Naive thymus-derived CD8-positive, alpha-beta T cell (primary cell): ENCODE measurements at regions not wholly inside any gene's neighbourhood (a gene's known extent, or its start where the extent isn't known, plus 50 kb on each side); places are given as distances from the start of the nearest gene placed in this dataset.
A peak's percentile ranks its signal among the peaks of the same experiment; 100 is the strongest.
"Not testable (repeated sequence)": the region's sequence is repeated elsewhere in the genome, so short reads cannot be mapped to it uniquely, and the experiment has no call there.

Experiments
- ATAC-seq, 2 donors: fragments of 150-1000 bp; cut with Tn5 transposase in 1 of 2; sonication (Bioruptor Pico), chemical (Tn5 transposase) in 1 of 2; 1 replicate in 1 of 2; 2 replicates in 1 of 2; pipeline ENCODE4 v1.10.0; 2021; ENCODE audit warnings: mild to moderate bottlenecking in 2 of 2, moderate library complexity in 2 of 2
- POLR2A ChIA-PET: fragments of 350-600 bp; sonication (Branson Sonifier 250); formaldehyde crosslinking; loops from one replicate; lab custom pipeline; 2021; ENCODE audit warnings: antibody characterized with exemption; lab: Charles Lee
- DNase-seq, 10 donors: peaks; one replicate each; pipeline versions ENCODE4 v3.0.0 to v3.0.0-alpha.2; 2020 to 2022
- H3K27ac Mint-ChIP-seq, 10 donors: one replicate each; pipeline ENCODE4 v1.8.0; 2020 to 2022; ENCODE audit warnings: mild to moderate bottlenecking in 10 of 10, mixed read lengths in 10 of 10, moderate library complexity in 4 of 10, inconsistent platforms in 1 of 10
- H3K27me3 Mint-ChIP-seq, 5 donors: one replicate each; pipeline ENCODE4 v1.8.0; 2021 to 2022; ENCODE audit warnings: mixed read lengths in 5 of 5
- H3K36me3 Mint-ChIP-seq, 3 donors: one replicate each; pipeline ENCODE4 v1.8.0; 2020 to 2022; ENCODE audit warnings: mixed read lengths in 3 of 3, mild to moderate bottlenecking in 2 of 3, inconsistent platforms in 1 of 3
- H3K4me1 Mint-ChIP-seq, 4 donors: one replicate each; pipeline ENCODE4 v1.8.0; 2021 to 2022; ENCODE audit warnings: mixed read lengths in 4 of 4
- H3K4me3 Mint-ChIP-seq, 10 donors: one replicate each; pipeline ENCODE4 v1.8.0; 2020 to 2022; ENCODE audit warnings: mild to moderate bottlenecking in 10 of 10, mixed read lengths in 10 of 10, moderate library complexity in 6 of 10, inconsistent platforms in 1 of 10
- H3K9me3 Mint-ChIP-seq, 9 donors: one replicate each; pipeline ENCODE4 v1.8.0; 2020 to 2022; ENCODE audit warnings: mixed read lengths in 9 of 9, mild to moderate bottlenecking in 3 of 9, inconsistent platforms in 1 of 9, moderate library complexity in 1 of 9

DNA sequence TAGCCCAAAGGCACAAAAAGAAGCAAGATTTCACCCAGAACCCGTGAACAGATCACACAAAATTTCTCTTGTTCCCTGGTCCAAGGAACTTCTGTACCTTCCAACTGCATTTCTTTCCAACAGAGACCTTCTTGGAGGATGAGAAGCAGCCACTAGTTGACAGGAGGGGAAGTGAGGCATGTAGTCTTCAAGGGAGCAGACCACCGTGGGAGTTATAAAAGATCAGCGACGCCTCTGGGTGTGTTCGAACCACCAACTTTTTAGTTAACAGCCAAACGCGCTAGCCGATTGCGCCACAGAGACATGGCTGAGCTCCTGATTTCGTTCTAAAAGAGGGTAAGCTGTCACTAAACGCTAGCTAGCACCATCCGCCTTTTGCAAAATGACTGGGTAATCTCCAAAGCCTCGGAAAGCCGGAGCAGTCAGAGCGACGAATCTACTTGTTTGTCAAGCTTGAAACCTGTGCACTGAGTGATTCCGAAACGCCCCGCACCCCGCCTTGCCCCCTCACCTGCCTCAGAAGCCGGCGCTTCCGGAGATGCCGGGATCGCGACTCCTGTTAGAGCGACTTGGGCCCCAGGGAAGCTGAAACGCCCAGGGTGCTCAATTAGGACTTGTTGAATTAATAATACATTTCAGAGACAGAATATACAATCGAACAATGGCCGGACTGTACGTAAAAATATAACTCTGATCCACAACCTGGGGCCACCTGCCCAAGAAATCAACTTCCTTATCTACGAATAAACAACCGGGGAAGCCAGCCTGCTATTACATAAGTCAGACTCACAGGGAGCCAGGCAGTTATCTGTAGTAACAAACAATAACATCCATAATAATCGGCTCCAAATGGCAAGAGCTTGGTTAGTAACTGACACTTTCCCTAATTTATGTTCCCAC, 140.1 kb downstream of the FAM72C start:
- ATAC-seq, H3K27ac Mint-ChIP-seq, DNase-seq, H3K27me3 Mint-ChIP-seq, H3K4me1 Mint-ChIP-seq, POLR2A ChIA-PET, H3K4me3 Mint-ChIP-seq, H3K36me3 Mint-ChIP-seq, H3K9me3 Mint-ChIP-seq: not testable (repeated sequence)

DNA sequence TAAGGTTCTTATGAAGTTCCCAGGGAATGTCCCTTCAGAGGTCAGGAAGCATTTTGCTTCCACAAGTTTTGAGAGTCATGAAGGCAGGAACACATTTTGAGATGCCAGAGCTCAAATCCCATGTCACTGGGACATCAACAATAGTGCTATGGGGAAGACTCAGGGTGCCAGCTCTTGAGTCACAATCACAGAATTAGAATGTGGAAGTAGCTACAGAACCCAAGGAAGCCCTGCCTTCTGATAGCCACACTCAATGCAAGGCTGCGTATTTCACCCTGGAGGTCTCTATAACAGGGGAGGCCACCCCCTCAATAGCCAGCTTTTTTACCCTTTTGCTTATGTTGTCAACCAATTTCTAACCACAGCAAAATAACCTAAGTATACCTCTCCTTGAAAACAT, 145.6 kb downstream of the FAM72C start:
- ATAC-seq, POLR2A ChIA-PET, H3K4me1 Mint-ChIP-seq: not testable (repeated sequence)

GRCh38 chr1:143824266-143824665, 147.5 kb downstream of the FAM72C start:
- H3K4me3 Mint-ChIP-seq, H3K9me3 Mint-ChIP-seq, H3K4me1 Mint-ChIP-seq, H3K36me3 Mint-ChIP-seq, DNase-seq, ATAC-seq, H3K27me3 Mint-ChIP-seq, H3K27ac Mint-ChIP-seq, POLR2A ChIA-PET: not testable (repeated sequence)

More for the DNA sequence above, 145.6 kb downstream of the FAM72C start:
- not testable (repeated sequence) for H3K36me3 Mint-ChIP-seq, H3K9me3 Mint-ChIP-seq, H3K27me3 Mint-ChIP-seq, H3K4me3 Mint-ChIP-seq, DNase-seq, H3K27ac Mint-ChIP-seq

GRCh38 chr1:143820058-143820457, 151.7 kb downstream of the FAM72C start:
- H3K27me3 Mint-ChIP-seq, ATAC-seq, H3K4me1 Mint-ChIP-seq, H3K4me3 Mint-ChIP-seq, H3K27ac Mint-ChIP-seq, DNase-seq, H3K9me3 Mint-ChIP-seq, POLR2A ChIA-PET, H3K36me3 Mint-ChIP-seq: not testable (repeated sequence)

DNA sequence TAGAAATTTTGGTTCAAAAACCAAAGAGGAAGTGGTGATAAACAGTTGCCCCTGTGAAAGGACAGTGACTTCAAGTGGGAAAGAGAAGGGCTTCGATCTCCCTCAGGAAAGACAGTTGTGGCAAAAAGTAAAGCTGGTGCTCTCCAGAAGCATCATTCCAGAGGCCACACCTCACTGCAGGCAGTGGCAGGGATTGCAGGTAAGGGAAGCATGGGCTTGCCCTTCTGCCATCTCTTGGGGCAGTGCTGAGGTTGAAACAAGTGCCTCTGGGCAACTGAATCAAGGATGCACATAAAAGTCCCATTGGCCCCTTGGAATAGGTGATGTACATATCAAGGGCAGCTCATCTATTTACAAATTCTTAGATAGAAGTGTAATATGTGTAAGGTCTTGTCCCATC, 155.4 kb downstream of the FAM72C start:
- POLR2A ChIA-PET, H3K27ac Mint-ChIP-seq, H3K4me1 Mint-ChIP-seq, ATAC-seq, H3K36me3 Mint-ChIP-seq, H3K9me3 Mint-ChIP-seq, H3K27me3 Mint-ChIP-seq, DNase-seq, H3K4me3 Mint-ChIP-seq: not testable (repeated sequence)

- H3K4me3 Mint-ChIP-seq, POLR2A ChIA-PET, H3K27me3 Mint-ChIP-seq, H3K27ac Mint-ChIP-seq, H3K36me3 Mint-ChIP-seq, DNase-seq, H3K9me3 Mint-ChIP-seq, H3K4me1 Mint-ChIP-seq, ATAC-seq: not testable (repeated sequence)
These were observed 166.4 kb downstream of the FAM72C start for GRCh38 chr1:143805374-143805773.

- H3K9me3 Mint-ChIP-seq, H3K4me3 Mint-ChIP-seq, H3K27me3 Mint-ChIP-seq, ATAC-seq, H3K36me3 Mint-ChIP-seq, DNase-seq, H3K27ac Mint-ChIP-seq, POLR2A ChIA-PET, H3K4me1 Mint-ChIP-seq: not testable (repeated sequence)
These were observed 167.0 kb downstream of the FAM72C start for GRCh38 chr1:143804707-143805356.

GRCh38 chr1:143803927-143804411, 167.8 kb downstream of the FAM72C start:
- H3K27me3 Mint-ChIP-seq, H3K4me1 Mint-ChIP-seq, ATAC-seq, H3K36me3 Mint-ChIP-seq, POLR2A ChIA-PET, H3K9me3 Mint-ChIP-seq: not testable (repeated sequence)
- peak overlapping the region in 1 of 10 donors; percentile 75 for H3K27ac Mint-ChIP-seq
- DNase-seq: peak in 6 of 10 donors; percentile 0 to 16 (median 0)
- H3K4me3 Mint-ChIP-seq: peak overlapping the region in 9 of 10 donors; percentile 45 to 73 (median 69)

- H3K27ac Mint-ChIP-seq, ATAC-seq, H3K4me3 Mint-ChIP-seq, POLR2A ChIA-PET, H3K9me3 Mint-ChIP-seq, H3K36me3 Mint-ChIP-seq, H3K4me1 Mint-ChIP-seq, DNase-seq, H3K27me3 Mint-ChIP-seq: not testable (repeated sequence)
These were observed 168.7 kb downstream of the FAM72C start for GRCh38 chr1:143803095-143803494.

- H3K9me3 Mint-ChIP-seq, H3K4me3 Mint-ChIP-seq, DNase-seq, H3K27me3 Mint-ChIP-seq, H3K4me1 Mint-ChIP-seq, H3K36me3 Mint-ChIP-seq, H3K27ac Mint-ChIP-seq, POLR2A ChIA-PET: not testable (repeated sequence)
- peak; percentile 28 to 58 for ATAC-seq
These were observed 172.1 kb downstream of the FAM72C start for GRCh38 chr1:143799568-143800187.

DNA sequence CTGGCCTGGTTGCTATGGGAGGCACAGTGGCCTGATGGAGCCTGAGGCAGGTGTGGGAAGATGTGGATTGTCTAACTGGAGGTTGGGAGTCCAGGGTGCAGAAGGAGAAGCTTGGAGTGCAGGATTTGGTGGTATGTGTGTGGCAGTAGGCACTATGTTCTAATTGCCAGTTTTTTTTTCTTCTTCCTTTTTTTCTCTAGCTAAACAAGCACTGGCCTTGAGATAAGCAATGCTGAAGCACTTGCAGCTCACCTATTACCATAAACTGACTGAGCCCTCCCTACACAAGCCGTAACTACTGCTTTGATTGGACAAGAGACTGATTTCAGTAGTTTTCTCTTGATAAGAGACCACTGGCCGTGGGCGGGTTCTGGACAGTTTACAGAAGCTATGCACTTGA, 175.4 kb downstream of the FAM72C start:
- H3K36me3 Mint-ChIP-seq, POLR2A ChIA-PET, H3K4me1 Mint-ChIP-seq, ATAC-seq, H3K9me3 Mint-ChIP-seq, DNase-seq, H3K27me3 Mint-ChIP-seq, H3K27ac Mint-ChIP-seq, H3K4me3 Mint-ChIP-seq: not testable (repeated sequence)

DNA sequence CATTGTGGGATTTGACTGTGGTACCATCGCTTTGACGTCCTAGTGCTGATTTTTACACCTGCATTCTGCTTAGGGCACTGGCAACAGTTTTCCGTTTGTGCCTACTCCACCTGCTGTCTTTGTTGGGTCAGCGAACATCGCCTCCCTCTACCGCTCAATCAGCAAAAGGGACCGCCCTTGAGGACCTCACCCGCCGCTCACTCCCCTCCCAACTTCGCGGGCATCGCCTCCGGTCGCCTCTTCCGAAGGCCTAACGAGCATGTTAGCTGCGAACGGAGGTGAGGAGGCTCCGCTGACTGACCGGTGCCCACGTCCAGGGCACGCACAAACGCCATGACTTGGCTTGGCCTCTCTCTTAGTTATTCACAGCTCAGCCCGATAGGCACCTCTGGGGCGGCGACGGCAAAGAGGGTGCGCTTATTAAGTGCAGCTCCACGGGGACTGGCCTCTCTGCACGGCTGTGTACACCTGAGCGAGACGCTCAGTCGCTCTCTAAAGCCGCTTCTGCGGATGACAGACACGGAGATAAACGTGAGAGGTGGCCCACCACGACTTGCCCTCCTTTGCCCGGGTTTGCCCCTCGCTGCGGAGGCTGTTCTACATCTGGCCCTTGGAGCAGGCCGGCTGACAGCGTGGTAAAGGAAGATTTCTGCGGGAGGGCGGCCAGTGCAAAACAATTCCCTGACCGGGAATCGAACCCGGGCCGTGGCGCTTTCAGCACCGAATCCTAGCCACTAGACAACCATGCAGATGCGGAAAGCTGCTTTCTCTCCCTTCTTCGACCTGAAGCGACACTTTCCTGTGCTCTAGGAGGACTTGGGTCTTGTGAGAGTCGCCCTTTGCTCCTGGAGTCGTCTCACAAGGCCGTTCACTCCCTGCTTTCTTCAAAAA, 179.5 kb downstream of the FAM72C start:
- H3K4me3 Mint-ChIP-seq, DNase-seq, H3K36me3 Mint-ChIP-seq, H3K4me1 Mint-ChIP-seq, H3K27ac Mint-ChIP-seq, H3K9me3 Mint-ChIP-seq, POLR2A ChIA-PET, H3K27me3 Mint-ChIP-seq: not testable (repeated sequence)
- peak; percentile 83 to 88 for ATAC-seq
